Small intestine (tissue), 7 donors: ENCODE measurements at regions not wholly inside any gene's neighbourhood (a gene's known extent, or its start where the extent isn't known, plus 50 kb on each side); places are given as distances from the start of the nearest gene placed in this dataset.
"Not testable (repeated sequence)": the region's sequence is repeated elsewhere in the genome, so short reads cannot be mapped to it uniquely, and the experiment has no call there.

Source experiments
- DNase-seq, 2 donors: peaks; one replicate each; pipeline versions ENCODE4 v3.0.0 to v3.0.0-alpha.2; 2013
- FAIRE-seq: peaks from 2 replicates; lab custom pipeline; 2012; peaks lifted over from hg19 to GRCh38; lab: Jason Lieb, UNC
- H3K27ac ChIP-seq, 3 donors: one replicate each; pipeline ENCODE4 v1.5.1; 2013; ENCODE audit warnings: low read length in 2 of 3, mild to moderate bottlenecking in 2 of 3, control low read depth in 1 of 3, inconsistent platforms in 1 of 3, low read depth in 1 of 3, moderate library complexity in 1 of 3
- H3K27me3 ChIP-seq, 3 donors: one replicate each; pipeline ENCODE4 v1.6.1; 2013; ENCODE audit warnings: low read length in 3 of 3, inconsistent platforms in 1 of 3; ENCODE audit not compliant: control insufficient read depth in 3 of 3, insufficient read depth in 3 of 3
- H3K36me3 ChIP-seq, 3 donors: one replicate each; pipeline ENCODE4 v1.6.1; 2013; ENCODE audit warnings: low read length in 3 of 3, inconsistent platforms in 1 of 3, low read depth in 1 of 3, mild to moderate bottlenecking in 1 of 3, moderate library complexity in 1 of 3; ENCODE audit not compliant: control insufficient read depth in 3 of 3, insufficient read depth in 2 of 3
- H3K4me1 ChIP-seq, 3 donors: one replicate each; pipeline ENCODE4 v1.6.1; 2013; ENCODE audit warnings: low read length in 2 of 3, inconsistent platforms in 1 of 3, low read depth in 1 of 3, mild to moderate bottlenecking in 1 of 3, moderate library complexity in 1 of 3; ENCODE audit not compliant: control insufficient read depth in 3 of 3, insufficient read depth in 2 of 3
- H3K4me3 ChIP-seq, 3 donors: one replicate each; pipeline ENCODE4 v1.5.1; 2013; ENCODE audit warnings: low read length in 3 of 3, control low read depth in 1 of 3, inconsistent platforms in 1 of 3, low read depth in 1 of 3, mild to moderate bottlenecking in 1 of 3, moderate library complexity in 1 of 3
- H3K9me3 ChIP-seq, 2 donors: one replicate each; pipeline ENCODE4 v1.6.1; 2013; ENCODE audit warnings: low read depth in 1 of 2, low read length in 1 of 2; ENCODE audit not compliant: control insufficient read depth in 2 of 2, insufficient read depth in 1 of 2
- WGBS, 3 donors: extraction: QIAGEN DNeasy Blood & Tissue Kit; methylation state at CpG; one replicate each; pipeline ENCODE4 v1.1.7; 2013; 5-methylcytosine and 5-hydroxymethylcytosine counted together
- donor health status: healthy with polysubstance abuse.
- donor health status: control.
- donor health status: control.
- donor health status: Bipolar disorder and iron deficiency.
- donor health status: healthy.

DNA sequence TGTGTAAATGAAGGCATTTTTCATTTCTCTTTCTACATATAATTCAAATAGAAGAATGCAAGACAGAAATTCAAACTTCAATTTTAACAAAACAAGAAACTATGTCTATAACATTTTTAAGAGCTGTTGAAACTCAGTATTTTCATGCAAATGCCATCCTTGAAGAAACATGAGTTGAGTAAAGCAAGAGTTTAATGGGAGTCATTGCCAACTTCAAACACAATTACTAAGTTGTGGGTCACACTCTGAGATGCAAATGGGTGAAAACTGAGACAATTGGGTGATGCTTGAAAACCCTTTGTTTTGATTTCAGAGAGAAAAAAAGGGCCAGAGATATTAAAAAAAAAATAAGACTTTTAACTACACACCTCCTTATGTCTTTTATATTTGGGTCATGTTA is 865.9 kb downstream of the FAT4 start:
- Histone ChIP-seq H3K4me1 (no peaks in the 10 kb centered on the region), H3K27me3 (no peaks in the 10 kb centered on the region), H3K27ac (no peak overlapping the region), H3K9me3 (no peaks in the 10 kb centered on the region), H3K36me3 (no peaks in the 10 kb centered on the region), H3K4me3 (no peak overlapping the region)
- DNase-seq (no peak), FAIRE-seq (no peak)

DNA sequence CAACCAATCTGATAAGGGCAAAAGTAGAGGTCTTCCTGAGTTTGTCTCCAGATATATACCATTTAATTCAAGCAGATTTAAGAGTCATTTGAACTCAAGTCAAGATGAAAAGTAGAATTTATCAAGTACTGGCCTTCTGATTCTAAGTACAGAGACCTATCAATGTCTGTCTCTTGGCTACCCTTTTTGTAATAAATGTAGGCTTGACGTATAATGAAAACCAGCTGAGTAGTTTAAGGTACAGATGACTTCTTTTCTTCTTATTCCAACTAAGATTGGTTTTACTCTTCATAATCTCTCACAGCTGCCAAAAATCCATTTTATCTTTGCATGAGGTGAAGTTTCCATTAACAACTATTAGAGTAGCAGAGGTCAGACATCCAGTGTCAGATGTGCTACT is 867.6 kb downstream of the FAT4 start:
- no peak for DNase-seq
- H3K9me3 ChIP-seq: no peaks in the 10 kb centered on the region
- WGBS, 3 donors: 79 to 84% (median 80%) methylated on average over 1 of the region's 1 CpG
- no peak overlapping the region for H3K27ac ChIP-seq
- H3K4me1 ChIP-seq: no peaks in the 10 kb centered on the region
- no peak overlapping the region for H3K4me3 ChIP-seq
- H3K27me3 ChIP-seq: no peaks in the 10 kb centered on the region
- no peak for FAIRE-seq
- no peaks in the 10 kb centered on the region for H3K36me3 ChIP-seq

DNA sequence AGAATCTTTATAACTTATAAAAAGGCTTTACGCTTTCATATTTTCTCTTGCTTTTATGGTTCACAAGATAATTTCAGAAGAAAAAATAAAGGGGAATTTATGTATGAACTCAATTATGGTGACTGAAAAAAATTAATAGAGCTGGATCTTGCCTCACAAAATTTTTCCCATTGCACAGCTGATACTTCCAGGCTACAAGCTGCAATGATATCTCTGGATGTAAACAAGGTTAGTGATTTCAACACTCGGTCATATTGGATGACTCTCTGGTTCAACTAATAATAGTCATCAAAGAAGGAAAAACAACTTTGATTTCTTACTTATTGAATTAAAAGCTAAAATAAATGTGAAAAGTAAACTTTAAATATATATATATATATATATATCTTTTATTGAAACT is 868.0 kb downstream of the FAT4 start:
- DNase-seq (no peak), FAIRE-seq (no peak)
- Histone ChIP-seq H3K27me3 (no peaks in the 10 kb centered on the region), H3K27ac (no peak overlapping the region), H3K36me3 (no peaks in the 10 kb centered on the region), H3K9me3 (peaks cover 0 to 2% of the 10 kb centered on the region in 2 donors), H3K4me3 (no peak overlapping the region), H3K4me1 (no peaks in the 10 kb centered on the region)
- WGBS, 3 donors: 70 to 74% (median 74%) methylated on average over 2 of the region's 2 CpGs

DNA sequence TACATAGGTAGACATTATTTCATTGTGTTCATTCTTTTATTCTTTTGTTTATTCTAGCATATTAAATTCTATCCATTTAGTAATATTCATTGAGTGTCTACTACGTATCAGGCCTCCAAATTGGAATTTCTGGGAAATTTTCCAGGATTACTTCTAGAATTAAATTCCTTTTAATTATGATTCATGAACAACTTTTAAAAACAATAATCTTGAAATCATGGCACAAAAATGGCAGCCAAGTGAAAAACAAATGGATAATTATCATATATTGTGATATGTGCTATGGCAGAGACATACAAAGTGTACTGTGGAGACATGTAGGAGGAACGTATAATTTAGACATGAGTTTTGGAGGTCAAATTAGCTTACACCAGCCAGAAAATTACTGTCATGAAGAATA is 868.5 kb downstream of the FAT4 start:
- WGBS, 3 donors: 52 to 58% (median 57%) methylated on average over 2 of the region's 2 CpGs

DNA sequence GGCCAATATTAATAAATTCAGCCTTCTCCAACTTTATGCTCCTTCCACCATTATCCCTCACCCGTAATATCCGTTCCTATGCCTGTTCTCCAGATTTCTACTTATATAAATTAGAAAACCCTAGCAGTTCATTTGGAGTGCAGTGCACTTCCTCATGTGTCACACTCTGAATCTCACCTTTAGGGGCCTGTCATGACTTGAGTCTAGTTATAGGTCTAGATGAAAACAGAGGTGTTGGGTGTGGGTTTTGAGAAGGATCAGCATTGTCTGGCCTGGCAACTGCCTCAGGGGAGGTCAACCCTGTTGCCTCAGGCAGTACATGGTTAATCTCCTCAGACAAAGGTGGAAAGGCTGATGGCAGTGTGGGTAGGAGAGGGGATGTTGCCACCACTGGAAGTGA is 876.8 kb downstream of the FAT4 start:
- no peaks in the 10 kb centered on the region for H3K36me3 ChIP-seq
- H3K9me3 ChIP-seq: peaks cover 0 to 5% of the 10 kb centered on the region in 2 donors
- H3K4me1 ChIP-seq: no peaks in the 10 kb centered on the region
- DNase-seq (no peak), FAIRE-seq (no peak)
- H3K27ac ChIP-seq: no peak overlapping the region
- H3K4me3 ChIP-seq: no peak overlapping the region
- WGBS, 3 donors: 82 to 92% (median 91%) methylated on average over 2 of the region's 2 CpGs
- H3K27me3 ChIP-seq: no peaks in the 10 kb centered on the region

More for the DNA sequence above, 868.5 kb downstream of the FAT4 start:
- DNase-seq (no peak), FAIRE-seq (no peak)
- Histone ChIP-seq H3K4me3 (no peak overlapping the region), H3K9me3 (peaks cover 0 to 5% of the 10 kb centered on the region in 2 donors), H3K27ac (no peak overlapping the region), H3K4me1 (no peaks in the 10 kb centered on the region), H3K27me3 (no peaks in the 10 kb centered on the region), H3K36me3 (no peaks in the 10 kb centered on the region)

DNA sequence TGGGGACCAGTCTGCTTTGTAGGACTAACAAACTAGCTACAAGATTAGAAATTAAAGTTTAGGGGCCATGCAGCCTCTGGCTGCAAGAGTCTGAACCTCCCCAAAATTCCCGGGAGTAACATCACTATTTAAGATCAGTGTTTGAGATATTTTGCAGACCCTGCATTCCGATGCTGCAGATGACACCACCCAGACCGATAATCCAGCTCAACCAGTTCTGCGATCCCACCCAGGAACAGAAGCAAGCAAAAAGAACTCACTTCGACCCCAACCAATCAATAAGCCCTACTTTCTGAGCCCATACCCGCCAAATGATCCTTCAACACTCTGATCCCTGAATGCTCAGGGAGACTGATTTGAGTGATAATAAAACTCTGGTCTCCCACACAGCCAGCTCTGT is 877.8 kb downstream of the FAT4 start:
- H3K27me3 ChIP-seq: no peaks in the 10 kb centered on the region
- H3K36me3 ChIP-seq: no peaks in the 10 kb centered on the region
- 52 to 81% (median 67%) methylated on average over 6 of the region's 6 CpGs for WGBS, 3 donors
- DNase-seq (no peak), FAIRE-seq (no peak)
- H3K4me1 ChIP-seq: no peaks in the 10 kb centered on the region
- H3K4me3 ChIP-seq: no peak overlapping the region
- H3K9me3 ChIP-seq: peaks cover 0 to 5% of the 10 kb centered on the region in 2 donors
- no peak overlapping the region for H3K27ac ChIP-seq

DNA sequence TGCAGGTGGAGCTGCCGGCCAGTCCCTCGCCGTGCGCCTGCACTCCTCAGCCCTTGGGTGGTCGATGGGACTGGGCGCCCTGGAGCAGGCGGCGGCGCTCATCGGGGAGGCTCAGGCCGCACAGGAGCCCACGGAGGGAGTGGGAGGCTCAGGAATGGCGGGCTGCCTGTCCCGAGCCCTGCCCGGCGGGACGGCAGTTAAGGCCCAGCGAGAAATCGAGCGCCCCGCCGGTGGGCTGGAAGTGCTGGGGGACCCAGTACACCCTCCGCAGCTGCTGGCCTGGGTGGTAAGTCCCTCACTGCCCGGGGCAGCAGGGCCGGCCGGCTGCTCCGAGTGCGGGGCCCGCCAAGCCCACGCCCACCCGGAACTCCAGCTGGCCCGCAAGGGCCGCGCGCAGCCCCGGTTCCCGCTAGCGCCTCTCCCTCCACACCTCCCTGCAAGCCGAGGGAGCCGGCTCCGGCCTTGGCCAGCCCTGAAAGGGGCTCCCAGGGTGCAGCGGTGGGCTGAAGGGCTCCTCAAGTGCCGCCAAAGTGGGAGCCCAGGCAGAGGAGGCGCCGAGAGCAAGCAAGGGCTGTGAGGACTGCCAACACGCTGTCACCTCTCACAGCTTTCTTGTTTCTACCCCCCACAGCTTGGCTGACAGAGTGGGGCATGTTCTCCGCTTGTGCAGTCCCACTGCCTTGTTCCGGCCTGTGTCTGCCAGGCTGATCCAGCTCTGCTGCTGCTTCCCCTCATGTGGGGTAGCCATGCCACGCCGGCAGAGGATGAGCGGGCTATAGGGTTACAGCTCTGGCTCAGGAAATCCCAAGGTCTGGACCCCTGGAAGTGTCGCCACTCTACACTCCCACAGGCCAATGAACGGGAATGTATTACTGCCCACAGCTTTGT is 886.7 kb downstream of the FAT4 start:
- not testable (repeated sequence) for H3K27ac ChIP-seq, H3K9me3 ChIP-seq, H3K36me3 ChIP-seq, H3K4me3 ChIP-seq, DNase-seq, FAIRE-seq, H3K27me3 ChIP-seq, H3K4me1 ChIP-seq
- 90 to 92% (median 91%) methylated on average over 31 to 53 of the region's 53 CpGs for WGBS, 3 donors

DNA sequence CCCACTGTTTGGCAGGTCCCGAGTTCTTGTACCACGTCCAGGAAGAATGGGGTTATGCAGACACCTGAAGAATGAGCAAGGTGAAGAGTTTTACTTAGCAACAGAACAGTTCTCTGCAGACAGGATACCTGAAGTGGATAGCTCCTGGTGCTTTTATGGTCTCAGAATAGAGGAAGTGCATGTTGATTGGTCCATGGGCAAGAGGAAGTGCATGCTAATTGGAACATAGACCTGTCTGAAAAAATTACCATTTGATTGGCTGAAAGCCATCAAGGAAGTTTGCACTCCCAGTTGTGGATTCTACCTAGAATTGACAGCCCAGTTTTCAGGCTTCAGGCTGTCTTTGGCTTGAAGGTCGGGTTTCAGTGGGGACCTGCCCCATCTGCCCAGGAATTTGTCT is 887.5 kb downstream of the FAT4 start:
- no peak for DNase-seq
- Histone ChIP-seq H3K27me3 (no peaks in the 10 kb centered on the region), H3K27ac (no peak overlapping the region), H3K4me1 (no peaks in the 10 kb centered on the region), H3K4me3 (no peak overlapping the region), H3K36me3 (no peaks in the 10 kb centered on the region), H3K9me3 (peaks cover 0 to 1% of the 10 kb centered on the region in 2 donors)
- no peak for FAIRE-seq
- 64 to 82% (median 72%) methylated on average over 3 of the region's 3 CpGs for WGBS, 3 donors

DNA sequence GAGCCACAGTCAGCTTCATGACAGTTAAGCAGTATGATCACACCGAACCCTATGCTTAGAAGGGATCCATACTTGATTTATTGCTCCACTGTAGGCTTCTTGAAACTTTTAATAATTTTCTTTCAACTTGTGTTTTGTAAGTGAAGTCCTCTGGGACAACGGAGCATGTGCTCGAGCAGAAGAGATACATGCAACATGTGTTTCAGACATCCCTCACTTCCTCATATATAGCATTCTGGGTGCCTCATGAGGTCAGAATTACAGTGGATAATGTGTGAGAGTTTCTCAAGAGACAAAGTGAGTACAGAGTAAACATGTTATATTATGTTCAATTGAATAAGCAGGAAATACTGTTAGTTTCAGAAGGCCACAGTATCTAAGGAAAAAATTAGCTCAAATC is 893.2 kb downstream of the FAT4 start:
- DNase-seq: no peak
- Histone ChIP-seq H3K36me3 (no peaks in the 10 kb centered on the region), H3K4me1 (no peaks in the 10 kb centered on the region), H3K27ac (no peak overlapping the region), H3K4me3 (no peak overlapping the region), H3K9me3 (no peaks in the 10 kb centered on the region), H3K27me3 (no peaks in the 10 kb centered on the region)
- 76 to 89% (median 85%) methylated on average over 3 of the region's 3 CpGs for WGBS, 3 donors
- no peak for FAIRE-seq
